Tibial nerve (tissue), 4 donors: ENCODE measurements at regions not wholly inside any gene's neighbourhood (a gene's known extent, or its start where the extent isn't known, plus 50 kb on each side); places are given as distances from the start of the nearest gene placed in this dataset.

Experiments
- DNase-seq, 2 donors: peaks; one replicate each; pipeline ENCODE4 v3.0.0-alpha.2; 2019; ENCODE audit warnings: low spot score in 2 of 2
- H3K27ac ChIP-seq, 4 donors: fragments of 200-600 bp; sonication (generic) in 3 of 4; one replicate each; pipeline ENCODE4 v1.5.1; 2017 to 2019; ENCODE audit warnings: mild to moderate bottlenecking in 1 of 4
- H3K27me3 ChIP-seq, 2 donors: fragments of 200-600 bp; sonication (generic) in 1 of 2; one replicate each; pipeline versions ENCODE4 v1.5.1 to v1.6.0; 2017 to 2019
- H3K36me3 ChIP-seq, 3 donors: fragments of 200-600 bp; sonication (generic); one replicate each; pipeline ENCODE4 v1.5.1; 2018 to 2019
- H3K4me1 ChIP-seq, 4 donors: fragments of 200-600 bp; sonication (generic) in 3 of 4; one replicate each; pipeline ENCODE4 v1.5.1; 2017 to 2019
- H3K4me3 ChIP-seq, 4 donors: fragments of 200-600 bp; sonication (generic) in 3 of 4; one replicate each; pipeline ENCODE4 v1.5.1; 2017 to 2019; ENCODE audit warnings: mild to moderate bottlenecking in 1 of 4, moderate library complexity in 1 of 4
- H3K9me3 ChIP-seq, 4 donors: fragments of 200-600 bp; sonication (generic) in 3 of 4; one replicate each; pipeline ENCODE4 v1.5.1; 2017 to 2019
- EP300 ChIP-seq, 2 donors: sonication (generic); formaldehyde crosslinking; IDR thresholded peaks; one replicate each; pipeline ENCODE4 v1.6.1; 2017; ENCODE audit warnings: antibody characterized with exemption in 2 of 2, mild to moderate bottlenecking in 1 of 2
- POLR2A ChIP-seq, 2 donors: fragments of 450-650 bp; IDR thresholded peaks; one replicate each; pipeline ENCODE4 v1.6.1; 2017; ENCODE audit warnings: antibody characterized with exemption in 2 of 2, mild to moderate bottlenecking in 2 of 2, moderate library complexity in 2 of 2
- WGBS, 2 donors: methylation state at CpG; one replicate each; pipeline ENCODE4 v1.1.5; 2018; 5-methylcytosine and 5-hydroxymethylcytosine counted together
- TF ChIP-seq, protein P1 (sequence below), 5 experiments: fragments of 200-600 bp in 3 of 5; fragments of 450-650 bp in 2 of 5; sonication (generic) in 3 of 5; IDR thresholded peaks; one replicate each; pipeline ENCODE4 v1.5.1; 2016 to 2019; ENCODE audit warnings: antibody characterized with exemption in 5 of 5, mild to moderate bottlenecking in 3 of 5, moderate library complexity in 2 of 5

DNA sequence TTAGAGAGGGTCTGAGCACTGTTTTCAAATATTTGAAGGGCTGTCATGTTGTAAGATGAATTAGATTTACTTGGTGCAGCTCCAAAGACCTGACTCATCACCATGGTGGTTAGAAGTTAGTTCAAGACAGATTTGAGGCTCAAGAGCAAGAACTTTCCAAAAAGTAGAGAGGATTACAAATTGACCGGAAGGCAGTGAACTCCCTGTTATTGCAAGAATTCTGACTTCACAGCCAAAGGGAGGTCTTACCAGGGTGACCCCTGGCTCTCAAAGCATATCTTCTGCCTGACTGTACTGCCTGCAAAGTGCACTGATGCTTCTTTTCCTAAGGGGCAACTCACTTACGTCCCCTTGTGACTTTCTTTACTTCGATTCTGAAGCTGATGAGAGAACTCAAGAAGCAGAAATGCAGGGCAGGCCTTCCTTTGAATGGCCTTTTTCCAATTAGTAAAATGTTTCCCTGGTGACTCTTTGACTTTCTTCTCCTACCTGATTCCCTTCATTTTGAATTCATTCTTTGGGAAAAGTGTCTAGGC, 86.4 kb downstream of the NAV1 start:
- peak in 1 of 2 donors; percentile 42 for DNase-seq
- Histone ChIP-seq H3K27me3 (no peaks in the 10 kb centered on the region), H3K4me3 (no peak overlapping the region), H3K4me1 (peaks cover 0 to 27% (median 6%) of the 10 kb centered on the region in 4 donors), H3K27ac (no peak overlapping the region), H3K36me3 (peaks cover 0 to 16% (median 0%) of the 10 kb centered on the region in 3 donors), H3K9me3 (no peaks in the 10 kb centered on the region)
- 49 to 53% methylated on average over 3 of the region's 3 CpGs for WGBS, 2 donors
- peak in 1 of 2 donors; percentile 40 for TF ChIP-seq EP300 (IDR thresholded peaks at IDR 0.05)
- no peak for TF ChIP-seq POLR2A (IDR thresholded peaks at IDR 0.05)
- TF ChIP-seq, protein P1, sequence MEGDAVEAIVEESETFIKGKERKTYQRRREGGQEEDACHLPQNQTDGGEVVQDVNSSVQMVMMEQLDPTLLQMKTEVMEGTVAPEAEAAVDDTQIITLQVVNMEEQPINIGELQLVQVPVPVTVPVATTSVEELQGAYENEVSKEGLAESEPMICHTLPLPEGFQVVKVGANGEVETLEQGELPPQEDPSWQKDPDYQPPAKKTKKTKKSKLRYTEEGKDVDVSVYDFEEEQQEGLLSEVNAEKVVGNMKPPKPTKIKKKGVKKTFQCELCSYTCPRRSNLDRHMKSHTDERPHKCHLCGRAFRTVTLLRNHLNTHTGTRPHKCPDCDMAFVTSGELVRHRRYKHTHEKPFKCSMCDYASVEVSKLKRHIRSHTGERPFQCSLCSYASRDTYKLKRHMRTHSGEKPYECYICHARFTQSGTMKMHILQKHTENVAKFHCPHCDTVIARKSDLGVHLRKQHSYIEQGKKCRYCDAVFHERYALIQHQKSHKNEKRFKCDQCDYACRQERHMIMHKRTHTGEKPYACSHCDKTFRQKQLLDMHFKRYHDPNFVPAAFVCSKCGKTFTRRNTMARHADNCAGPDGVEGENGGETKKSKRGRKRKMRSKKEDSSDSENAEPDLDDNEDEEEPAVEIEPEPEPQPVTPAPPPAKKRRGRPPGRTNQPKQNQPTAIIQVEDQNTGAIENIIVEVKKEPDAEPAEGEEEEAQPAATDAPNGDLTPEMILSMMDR (IDR thresholded peaks at IDR 0.05): no peak

DNA sequence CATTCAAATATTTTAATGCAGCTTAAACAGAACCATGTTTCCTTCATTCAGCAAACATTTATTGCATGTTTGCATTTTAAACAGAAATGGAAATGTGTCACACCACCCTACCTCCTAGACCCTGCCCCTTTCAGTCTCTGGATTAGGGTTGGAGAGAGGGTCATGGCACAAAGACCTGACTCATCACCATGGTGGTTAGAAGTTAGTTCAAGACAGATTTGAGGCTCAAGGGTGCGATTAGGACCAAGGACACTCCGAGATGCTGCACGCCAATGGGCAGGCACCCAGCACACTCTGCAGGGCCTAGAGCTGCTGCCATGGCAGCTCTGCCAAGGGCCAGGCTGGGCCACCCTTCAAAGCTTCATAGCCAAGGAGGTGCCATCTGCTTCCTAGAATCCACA, 86.9 kb downstream of the NAV1 start:
- peaks cover 0 to 17% (median 0%) of the 10 kb centered on the region in 3 donors for H3K36me3 ChIP-seq
- H3K4me3 ChIP-seq: no peak overlapping the region
- 98 to 100% methylated on average over 3 of the region's 3 CpGs for WGBS, 2 donors
- no peak for DNase-seq
- TF ChIP-seq, protein P1 (IDR thresholded peaks at IDR 0.05): no peak
- no peak for TF ChIP-seq POLR2A (IDR thresholded peaks at IDR 0.05)
- no peak for TF ChIP-seq EP300 (IDR thresholded peaks at IDR 0.05)
- no peaks in the 10 kb centered on the region for H3K9me3 ChIP-seq
- no peaks in the 10 kb centered on the region for H3K27me3 ChIP-seq
- H3K4me1 ChIP-seq: peaks cover 0 to 32% (median 9%) of the 10 kb centered on the region in 4 donors
- no peak overlapping the region for H3K27ac ChIP-seq

DNA sequence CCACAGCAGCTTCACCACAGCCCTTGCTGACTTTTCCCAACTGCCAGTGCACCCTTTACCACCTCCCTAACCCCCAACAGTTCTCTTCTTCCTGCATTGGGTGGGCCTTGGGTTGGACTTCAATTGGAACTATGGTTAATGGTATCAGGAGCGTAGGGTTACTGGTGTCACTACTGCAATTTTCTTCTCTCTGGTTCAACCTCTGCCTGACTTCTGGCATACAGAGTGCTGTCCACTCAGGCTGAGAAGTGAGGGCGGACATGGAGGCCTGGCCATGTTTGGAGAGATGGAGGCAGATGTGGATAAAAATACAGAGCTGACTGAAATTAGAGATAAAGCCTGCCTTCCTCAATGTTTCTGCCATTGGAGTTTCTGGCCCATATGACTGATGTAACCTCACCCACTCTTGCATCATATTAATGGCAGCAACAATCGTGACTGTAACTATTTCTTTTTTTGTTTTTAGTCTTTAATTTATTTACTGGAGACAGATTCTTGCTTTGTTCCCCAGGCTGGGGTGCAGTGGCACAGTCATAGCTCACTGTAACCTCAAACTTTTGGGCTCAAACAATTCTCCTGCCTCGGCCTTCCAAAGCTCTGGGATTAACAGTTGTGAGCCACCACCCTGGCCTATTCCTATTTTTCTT, 87.8 kb downstream of the NAV1 start:
- 78 to 80% methylated on average over 4 of the region's 4 CpGs for WGBS, 2 donors
- no peak for DNase-seq
- no peak for TF ChIP-seq EP300 (IDR thresholded peaks at IDR 0.05)
- no peak for TF ChIP-seq POLR2A (IDR thresholded peaks at IDR 0.05)
- TF ChIP-seq, protein P1 (IDR thresholded peaks at IDR 0.05): no peak
- H3K4me1 ChIP-seq: peaks cover 0 to 35% (median 9%) of the 10 kb centered on the region in 4 donors
- H3K27ac ChIP-seq: no peak overlapping the region
- H3K27me3 ChIP-seq: no peaks in the 10 kb centered on the region
- no peak overlapping the region for H3K4me3 ChIP-seq
- H3K36me3 ChIP-seq: peaks cover 0 to 20% (median 0%) of the 10 kb centered on the region in 3 donors
- H3K9me3 ChIP-seq: no peaks in the 10 kb centered on the region

DNA sequence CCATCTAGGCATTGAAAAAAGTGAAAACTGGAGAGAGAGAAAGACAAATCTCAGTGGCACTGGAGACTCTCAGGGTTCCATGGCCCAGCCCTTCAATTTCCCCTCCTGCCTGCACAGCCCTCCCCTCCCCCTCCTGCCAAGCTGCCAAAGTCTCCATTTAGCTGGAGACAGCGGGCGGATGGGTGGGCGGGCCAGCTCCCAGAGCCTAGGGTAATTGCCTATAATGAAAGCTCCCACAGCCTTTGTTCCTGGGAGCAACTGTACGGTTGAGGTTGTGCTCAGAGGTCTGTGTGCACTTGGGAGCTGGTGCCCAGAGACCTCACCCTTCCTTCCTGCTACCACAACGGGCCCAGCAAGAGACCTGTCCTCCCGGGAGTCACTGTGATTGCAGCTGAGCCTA, 89.6 kb downstream of the NAV1 start:
- H3K36me3 ChIP-seq: peaks cover 0 to 14% (median 0%) of the 10 kb centered on the region in 3 donors
- H3K27ac ChIP-seq: no peak overlapping the region
- peak in 1 of 2 donors; percentile 9 for TF ChIP-seq EP300 (IDR thresholded peaks at IDR 0.05)
- TF ChIP-seq POLR2A (IDR thresholded peaks at IDR 0.05): no peak
- 21 to 23% methylated on average over 3 to 6 of the region's 6 CpGs for WGBS, 2 donors
- DNase-seq: no peak
- H3K27me3 ChIP-seq: no peaks in the 10 kb centered on the region
- no peak overlapping the region for H3K4me3 ChIP-seq
- peaks cover 0 to 35% (median 9%) of the 10 kb centered on the region in 4 donors for H3K4me1 ChIP-seq
- H3K9me3 ChIP-seq: no peaks in the 10 kb centered on the region

DNA sequence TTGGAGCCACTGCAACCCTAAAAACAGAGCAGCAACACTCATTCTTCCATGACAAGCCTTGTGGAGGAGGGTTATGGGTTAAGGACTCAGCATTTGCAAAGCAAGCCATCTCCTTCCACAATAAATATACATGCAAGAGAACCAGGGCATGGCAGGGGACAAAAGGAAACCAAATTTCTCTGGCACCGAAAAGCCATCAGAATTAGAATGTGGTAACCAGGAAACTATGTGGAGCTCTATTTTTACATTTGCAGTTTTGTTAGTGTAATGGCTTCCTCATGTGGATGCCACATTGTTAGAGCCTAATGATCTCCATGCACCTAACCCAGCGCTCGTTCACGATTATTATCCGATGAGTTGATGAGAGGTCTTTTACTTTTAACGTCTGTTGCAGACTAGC, 91.7 kb downstream of the NAV1 start:
- Histone ChIP-seq H3K4me1 (peaks cover 0 to 24% (median 9%) of the 10 kb centered on the region in 4 donors), H3K36me3 (peaks cover 0 to 13% (median 0%) of the 10 kb centered on the region in 3 donors), H3K27me3 (no peaks in the 10 kb centered on the region), H3K27ac (no peak overlapping the region), H3K9me3 (no peaks in the 10 kb centered on the region), H3K4me3 (no peak overlapping the region)
- TF ChIP-seq POLR2A (IDR thresholded peaks at IDR 0.05) (no peak), EP300 (IDR thresholded peaks at IDR 0.05) (no peak)
- TF ChIP-seq, protein P1 (IDR thresholded peaks at IDR 0.05): no peak
- no peak for DNase-seq
- WGBS, 2 donors: 49 to 57% methylated on average over 6 of the region's 6 CpGs
